GM12873 (cell line): ENCODE measurements at regions not wholly inside any gene's neighbourhood (a gene's known extent, or its start where the extent isn't known, plus 50 kb on each side); places are given as distances from the start of the nearest gene placed in this dataset.

Source experiments
- TF ChIP-seq, protein P1 (sequence below): IDR thresholded peaks from 2 replicates; pipeline ENCODE4 v1.5.1; 2012; ENCODE audit warnings: low read depth, mild to moderate bottlenecking, moderate library complexity, low read length, control low read depth; ENCODE audit not compliant: insufficient read depth; ENCODE audit errors: missing control alignments

DNA sequence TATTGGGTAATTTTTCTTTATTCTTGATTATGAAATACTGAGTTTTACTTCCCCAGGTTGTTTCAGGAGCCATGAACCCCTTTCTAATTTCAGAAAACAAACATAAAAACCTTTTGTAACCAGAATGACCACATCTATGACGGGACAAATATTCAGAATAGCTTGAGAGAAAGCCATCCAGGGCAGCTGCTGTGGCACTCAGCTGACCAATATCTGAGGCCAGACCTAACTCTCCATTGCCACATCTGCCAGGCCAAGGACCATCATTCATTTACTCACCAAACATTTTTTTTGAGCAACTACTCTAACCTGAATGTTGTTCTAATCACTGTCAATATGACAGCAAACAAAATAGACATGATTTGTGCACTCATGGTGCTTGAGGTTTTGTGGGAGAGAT lies 608.3 kb upstream of the PKN2 start:
- TF ChIP-seq, protein P1, sequence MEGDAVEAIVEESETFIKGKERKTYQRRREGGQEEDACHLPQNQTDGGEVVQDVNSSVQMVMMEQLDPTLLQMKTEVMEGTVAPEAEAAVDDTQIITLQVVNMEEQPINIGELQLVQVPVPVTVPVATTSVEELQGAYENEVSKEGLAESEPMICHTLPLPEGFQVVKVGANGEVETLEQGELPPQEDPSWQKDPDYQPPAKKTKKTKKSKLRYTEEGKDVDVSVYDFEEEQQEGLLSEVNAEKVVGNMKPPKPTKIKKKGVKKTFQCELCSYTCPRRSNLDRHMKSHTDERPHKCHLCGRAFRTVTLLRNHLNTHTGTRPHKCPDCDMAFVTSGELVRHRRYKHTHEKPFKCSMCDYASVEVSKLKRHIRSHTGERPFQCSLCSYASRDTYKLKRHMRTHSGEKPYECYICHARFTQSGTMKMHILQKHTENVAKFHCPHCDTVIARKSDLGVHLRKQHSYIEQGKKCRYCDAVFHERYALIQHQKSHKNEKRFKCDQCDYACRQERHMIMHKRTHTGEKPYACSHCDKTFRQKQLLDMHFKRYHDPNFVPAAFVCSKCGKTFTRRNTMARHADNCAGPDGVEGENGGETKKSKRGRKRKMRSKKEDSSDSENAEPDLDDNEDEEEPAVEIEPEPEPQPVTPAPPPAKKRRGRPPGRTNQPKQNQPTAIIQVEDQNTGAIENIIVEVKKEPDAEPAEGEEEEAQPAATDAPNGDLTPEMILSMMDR = no peak

DNA sequence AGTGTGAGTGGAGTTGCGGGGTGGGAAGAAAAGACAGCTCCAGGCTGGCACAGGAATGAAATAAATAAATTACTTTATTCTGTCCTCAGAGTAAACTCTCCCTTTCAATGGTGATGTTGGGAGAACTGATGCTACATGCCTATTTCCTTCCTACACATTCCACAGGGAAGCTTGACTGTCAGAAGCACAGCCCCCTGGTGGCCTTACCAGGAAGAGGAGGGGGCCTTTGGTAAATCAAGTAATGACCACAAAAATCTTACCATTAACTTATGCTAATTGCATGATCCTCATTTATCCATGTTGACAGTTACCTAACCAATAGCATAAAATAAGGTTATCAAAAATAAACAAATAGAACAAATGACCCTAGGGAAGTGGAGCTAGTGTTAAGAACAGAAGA lies 605.0 kb upstream of the PKN2 start:
- TF ChIP-seq, protein P1 = peak; percentile 38

DNA sequence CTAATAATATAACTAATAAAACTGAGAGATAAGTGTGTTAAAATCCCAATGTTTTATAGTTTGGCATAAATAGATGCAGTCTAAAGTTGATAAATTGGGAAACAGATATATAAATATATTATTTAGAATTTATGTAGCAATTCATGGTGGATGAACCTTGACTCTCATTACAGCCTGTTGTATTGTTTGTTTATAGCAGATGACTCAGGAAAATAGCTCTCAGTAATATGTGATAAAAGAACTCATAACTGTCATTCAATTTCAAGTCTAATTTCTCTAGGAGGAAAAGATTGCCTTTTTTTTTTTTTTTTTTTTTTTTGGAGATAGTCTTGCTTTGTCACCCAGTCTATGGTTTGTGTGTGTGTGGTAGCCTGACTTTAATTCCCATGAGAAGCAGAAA lies 603.2 kb upstream of the PKN2 start:
- TF ChIP-seq, protein P1 = no peak

DNA sequence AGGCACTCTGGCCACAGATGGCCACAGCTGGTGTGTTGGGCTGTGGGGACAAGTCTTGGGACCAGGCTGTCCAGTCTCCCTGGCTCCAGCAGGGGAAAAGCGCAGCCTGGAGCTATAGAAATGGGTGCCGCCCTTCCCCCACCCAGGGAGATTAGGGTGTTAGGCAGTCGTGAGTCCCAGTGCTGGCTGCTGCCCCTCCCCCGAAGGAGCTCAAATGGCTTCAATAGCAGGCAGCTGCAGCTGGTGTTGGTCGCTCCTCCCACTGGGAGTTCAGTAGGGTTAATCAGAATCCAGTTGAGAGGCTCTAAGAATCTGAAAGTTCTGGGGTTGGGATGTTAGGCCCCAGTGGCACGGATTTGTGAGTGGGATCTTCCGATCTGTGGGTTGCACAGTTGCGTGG lies 595.6 kb upstream of the PKN2 start:
- TF ChIP-seq, protein P1 = no peak

DNA sequence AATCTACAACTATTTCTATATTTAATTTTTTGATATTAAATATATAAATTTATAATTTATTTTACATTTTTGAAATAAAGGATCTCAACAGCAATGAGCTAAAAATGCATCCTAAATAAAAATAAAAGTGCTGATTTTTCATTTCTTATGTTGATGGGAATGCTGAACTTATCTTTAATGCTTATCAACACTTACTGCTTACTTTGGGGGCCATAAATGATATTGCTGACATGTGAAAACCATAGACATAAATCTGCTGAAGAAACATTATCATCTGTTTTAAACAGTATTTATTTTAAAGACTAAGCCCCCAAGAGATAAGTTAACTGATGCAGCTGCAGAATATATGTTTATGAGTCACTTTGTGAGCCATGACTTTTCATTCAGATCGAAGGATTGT lies 594.1 kb upstream of the PKN2 start:
- TF ChIP-seq, protein P1 = no peak

DNA sequence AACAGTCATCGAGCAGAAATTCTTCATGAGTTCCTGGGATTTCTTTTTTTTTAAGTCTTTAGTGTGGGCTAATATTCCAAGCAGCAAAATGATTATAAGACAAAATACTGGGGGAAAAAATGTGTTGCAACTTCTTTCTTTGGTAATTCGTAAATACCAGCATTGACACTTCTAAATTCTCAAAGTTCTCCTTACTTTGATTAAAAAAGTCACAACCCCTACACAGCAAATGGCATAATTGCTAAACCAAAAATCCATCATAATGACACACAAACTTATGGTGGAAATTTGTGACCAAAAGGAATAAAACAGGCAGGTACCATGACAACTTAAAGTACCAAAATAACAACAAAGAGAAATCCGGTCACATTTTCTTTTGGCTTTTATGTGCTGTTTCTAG lies 585.2 kb upstream of the PKN2 start:
- TF ChIP-seq, protein P1 = no peak

DNA sequence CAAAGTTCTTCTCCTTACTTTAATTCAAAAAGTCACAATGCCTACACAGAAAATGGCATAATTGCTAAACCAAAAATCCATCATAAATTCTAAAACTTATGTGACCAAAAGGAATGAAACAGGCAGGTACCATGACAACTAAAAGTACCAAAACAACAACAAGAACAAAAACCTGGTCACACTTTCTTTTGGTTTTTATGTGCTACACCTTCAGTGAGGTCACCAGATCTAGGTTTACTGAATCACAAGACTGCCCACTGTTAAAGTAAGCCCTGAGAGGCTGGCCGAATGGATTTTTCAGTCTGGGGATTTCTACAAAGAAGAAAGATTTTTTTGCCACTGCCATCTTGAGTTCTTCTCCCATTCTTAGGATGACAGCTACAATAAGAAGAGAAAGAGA lies 583.0 kb upstream of the PKN2 start:
- TF ChIP-seq, protein P1 = no peak
